HG02852 (cell line): ENCODE measurements at regions not wholly inside any gene's neighbourhood (a gene's known extent, or its start where the extent isn't known, plus 50 kb on each side); places are given as distances from the start of the nearest gene placed in this dataset.

Experiments
- ATAC-seq: cut with Tn5 transposase; IDR thresholded peaks from one replicate; pipeline ENCODE4 v1.9.1; 2021; ENCODE audit warnings: mild to moderate bottlenecking, moderate library complexity; ENCODE audit not compliant: unreplicated experiment

DNA sequence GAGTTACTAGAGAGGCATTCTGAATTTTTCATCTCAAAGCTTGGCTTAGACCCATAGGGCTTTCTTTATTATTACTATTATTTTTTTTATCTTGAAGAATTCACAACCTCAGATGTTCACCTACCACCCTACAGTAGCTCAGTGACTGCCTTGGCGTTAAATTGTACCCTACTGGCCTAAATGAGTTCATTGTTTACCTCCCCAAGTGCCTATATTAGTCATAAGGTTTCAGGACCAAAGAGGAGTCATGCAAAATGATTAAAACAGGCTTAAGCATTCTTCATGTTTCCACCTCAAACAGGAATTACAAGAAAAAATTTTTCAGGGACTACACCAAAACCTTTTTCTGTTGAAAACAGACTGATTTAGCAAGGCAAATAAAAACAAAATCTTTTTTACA lies 751.5 kb downstream of the SQOR start:
- ATAC-seq: no peak

DNA sequence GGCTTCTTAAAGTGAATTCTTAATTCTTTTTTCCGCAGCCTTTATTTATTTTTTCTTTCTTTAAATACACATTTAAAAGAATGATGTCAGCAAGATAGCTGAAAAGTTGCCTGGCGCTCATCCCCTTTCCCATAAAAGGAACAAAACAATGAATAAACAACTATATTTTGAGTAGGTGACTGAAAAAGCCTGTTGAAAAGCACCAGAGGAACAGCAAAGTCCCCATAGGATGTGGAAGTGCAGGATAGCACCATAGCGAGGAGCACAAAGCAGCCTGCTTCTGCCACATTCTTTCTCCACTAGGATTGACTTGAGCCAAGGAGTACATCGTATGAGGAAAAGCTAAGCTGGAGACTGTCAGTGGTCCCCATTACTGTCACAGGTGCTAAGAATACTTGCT lies 754.9 kb downstream of the SQOR start:
- no peak for ATAC-seq

DNA sequence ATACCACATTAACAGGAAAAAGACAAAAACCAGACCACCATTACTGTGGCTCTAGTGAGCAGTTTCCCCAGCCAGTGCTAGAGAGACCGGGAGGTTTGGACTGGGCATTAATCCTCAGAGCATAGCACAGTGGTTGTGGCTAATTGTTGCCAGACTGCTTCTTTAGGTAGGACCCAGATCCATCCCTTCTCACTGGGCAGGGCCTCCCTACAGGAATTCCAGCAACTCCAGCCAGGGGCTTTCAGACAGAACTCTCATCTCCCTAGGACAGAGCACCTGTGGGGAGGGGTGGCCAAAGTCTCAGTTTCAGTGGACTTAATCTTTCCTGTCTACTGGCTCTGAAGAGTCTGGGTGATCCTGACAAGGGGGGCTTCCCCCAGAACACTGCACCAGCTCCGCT lies 759.6 kb downstream of the SQOR start:
- ATAC-seq: no peak

DNA sequence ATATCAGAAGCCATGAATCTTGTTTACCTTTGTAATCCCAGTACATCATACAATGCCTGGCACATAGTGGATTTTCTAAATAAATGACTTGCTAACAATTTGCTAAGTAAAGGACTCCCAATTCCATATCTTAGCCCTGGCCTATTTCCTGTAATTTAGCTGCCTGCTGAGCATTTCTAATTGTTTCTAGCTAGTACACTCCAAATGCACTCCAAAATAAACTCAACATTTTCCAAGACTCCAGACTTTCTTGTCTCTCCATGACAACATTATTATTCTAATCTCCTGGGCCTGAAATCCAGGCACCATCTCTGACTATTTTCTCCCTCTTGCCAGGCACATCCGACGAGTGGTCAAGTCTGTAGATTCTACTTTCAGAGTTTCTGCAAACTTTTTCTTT lies 773.5 kb downstream of the SQOR start:
- no peak for ATAC-seq

DNA sequence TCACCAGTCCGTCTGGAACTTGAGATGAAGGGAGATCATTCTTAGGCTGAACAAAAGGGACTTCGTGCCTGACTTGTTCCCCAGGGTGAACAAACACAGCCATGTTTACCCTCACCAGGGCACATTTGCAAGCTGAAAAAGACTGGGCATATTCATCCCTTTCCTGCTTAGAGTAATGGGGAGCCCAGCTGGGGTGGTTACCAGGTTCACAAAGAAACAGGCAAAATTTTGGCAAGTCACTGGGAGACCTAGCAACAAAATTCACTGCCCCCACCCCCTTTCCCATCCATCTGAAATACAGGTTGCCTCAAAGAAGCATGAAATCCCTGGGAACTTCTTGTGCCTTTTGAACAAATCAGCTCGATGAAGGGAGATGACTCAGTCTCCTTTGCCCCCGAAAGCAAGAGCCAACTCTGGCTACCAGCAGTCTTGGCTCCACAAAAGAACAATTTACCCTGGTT lies 775.0 kb downstream of the SQOR start:
- no peak for ATAC-seq

DNA sequence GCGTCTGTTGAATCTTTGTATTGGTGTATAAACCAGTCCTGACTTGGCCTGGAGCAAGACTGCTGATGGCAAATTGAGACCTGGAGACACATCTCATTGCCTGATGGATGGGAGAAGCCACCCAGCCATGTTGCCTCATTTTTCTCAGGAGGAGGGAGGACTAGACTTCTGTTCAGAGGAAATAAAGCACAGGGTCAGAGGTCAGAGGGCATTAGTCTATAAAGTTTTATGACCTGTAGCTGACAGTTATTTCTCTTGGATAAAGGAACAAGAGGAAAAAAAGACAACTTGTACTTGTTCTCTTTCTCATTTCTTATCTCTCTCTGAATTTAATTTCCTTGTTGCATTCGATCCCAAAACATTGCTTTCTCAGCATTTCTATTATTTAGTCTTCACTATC lies 775.9 kb downstream of the SQOR start:
- ATAC-seq: no peak

DNA sequence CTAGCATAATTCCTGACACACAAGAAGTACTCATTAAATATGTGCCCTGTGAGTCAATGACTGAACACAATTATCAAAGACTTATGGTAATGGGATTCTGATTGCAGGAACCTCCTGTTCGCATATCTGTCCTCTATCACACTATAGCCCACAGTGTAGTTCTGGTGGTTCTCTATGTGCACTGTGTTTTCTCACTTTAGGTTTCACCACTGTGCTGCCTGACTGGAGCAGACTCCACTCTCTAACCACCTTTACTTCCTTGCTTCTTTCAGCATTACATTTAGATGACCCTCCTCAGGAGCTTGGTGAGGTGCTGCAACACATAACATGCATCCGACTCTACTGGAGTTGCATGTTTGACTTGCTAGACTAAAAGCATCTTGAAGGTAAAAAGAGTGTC lies 777.1 kb downstream of the SQOR start:
- ATAC-seq: no peak

DNA sequence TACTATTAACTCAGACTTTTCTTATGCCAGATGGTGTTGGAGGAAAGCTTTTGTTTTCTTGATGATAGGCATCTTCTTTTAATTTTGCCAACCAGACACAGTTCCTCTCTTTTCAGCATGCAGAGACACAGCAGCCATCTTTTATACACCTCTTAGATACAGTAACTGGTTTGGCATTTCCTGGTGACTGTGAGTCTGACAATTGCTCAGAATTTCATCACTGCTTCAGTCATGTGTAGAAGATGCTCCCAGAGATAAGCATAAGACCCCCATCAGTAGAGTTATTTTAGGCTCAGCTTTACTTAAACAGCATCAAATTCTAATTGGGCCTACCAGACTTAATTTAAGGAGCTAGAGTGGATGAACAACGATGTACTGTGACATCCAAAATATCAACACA lies 779.0 kb downstream of the SQOR start:
- no peak for ATAC-seq

DNA sequence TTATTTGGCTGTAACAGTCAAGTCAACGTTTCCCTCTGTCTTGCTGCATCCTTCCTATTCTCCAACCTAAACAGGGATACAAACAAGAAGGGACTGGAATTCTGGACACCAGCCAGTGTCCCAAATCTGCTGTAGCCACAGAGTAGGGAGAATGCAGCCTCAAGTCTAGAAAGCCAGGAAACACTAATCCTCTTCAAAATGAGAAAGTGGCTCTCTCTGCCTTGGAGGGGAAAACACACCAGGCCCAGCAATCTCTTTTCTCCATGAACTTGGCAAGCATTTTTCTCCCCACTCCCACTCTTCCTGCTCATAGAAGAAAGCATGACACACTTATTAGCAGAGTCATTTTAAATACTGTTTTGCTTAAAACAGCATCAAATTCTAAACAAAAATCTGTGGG lies 781.7 kb downstream of the SQOR start:
- no peak for ATAC-seq

DNA sequence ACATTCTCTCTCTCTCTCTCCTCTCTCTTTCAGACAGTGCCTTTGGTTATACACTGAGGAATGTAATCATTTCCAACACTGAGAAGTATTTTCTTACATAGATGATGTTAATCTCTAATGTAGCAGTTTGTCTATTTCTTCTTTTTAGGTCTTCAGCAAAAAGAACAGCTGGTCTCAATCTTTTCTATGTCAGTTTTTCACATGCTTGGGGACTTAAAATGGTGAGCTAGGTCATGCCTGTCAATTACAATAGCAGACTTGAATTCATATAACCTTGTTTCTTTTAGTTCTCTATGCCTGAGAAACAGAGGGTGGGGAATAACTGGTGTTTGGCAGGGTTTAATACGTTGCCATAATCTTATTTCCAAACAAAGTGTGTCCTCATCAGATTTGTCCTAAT lies 786.2 kb downstream of the SQOR start:
- no peak for ATAC-seq

DNA sequence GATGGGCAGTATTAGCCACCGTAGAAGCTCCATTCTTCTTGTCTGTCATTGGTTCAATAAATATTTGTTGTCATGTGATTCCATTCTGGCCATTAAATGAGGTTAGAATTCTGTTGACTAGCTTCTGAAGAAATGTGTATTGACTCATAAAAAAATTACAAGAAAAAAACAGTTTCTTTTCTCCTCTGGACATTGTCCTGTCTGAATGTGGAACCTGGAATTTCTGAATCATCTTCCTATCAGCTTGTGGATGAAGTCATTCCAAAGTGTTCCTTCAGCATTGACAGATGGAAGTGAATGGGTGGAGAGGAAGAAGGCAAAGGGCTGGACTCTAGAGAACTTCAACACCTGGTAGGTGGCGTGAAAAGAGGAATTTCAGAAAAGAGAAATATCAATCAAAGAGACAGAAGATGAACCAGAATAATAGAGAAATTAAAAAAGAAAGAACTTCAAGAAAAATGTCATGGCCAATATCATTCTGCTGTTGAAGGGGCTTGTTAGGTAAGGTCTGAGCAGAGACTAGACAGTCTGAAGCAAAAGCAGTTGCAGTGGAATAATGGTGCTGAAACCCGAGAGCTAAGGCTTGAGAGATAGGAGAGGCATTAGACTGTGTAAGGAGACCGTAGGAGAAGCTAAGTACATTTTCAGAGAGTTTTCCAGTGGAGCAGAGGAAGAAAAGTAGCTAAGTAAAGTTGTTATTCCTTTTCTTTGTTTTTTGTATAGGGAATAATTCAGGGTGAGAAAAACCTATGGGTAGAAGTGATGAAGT lies 806.6 kb downstream of the SQOR start:
- ATAC-seq: no peak

DNA sequence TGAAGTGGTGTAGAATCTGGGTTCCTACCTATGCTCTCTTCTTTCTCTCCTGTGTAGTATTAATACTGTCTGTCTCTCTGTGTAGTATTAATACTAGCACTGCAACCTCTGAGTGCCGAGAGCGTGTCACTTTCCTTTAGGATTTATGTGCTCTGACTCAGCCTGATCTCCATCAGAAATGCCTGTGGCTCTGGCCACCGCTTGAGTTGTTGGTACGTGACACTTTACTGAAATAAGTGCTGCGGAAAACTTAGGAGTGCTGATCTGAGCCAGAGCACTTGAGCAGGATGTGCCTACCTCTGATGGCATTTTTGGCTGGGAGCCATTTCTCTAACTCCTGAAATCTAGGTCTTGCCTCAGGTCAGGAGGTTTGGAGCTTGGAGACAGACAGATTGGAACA lies 807.4 kb downstream of the SQOR start:
- ATAC-seq: no peak

DNA sequence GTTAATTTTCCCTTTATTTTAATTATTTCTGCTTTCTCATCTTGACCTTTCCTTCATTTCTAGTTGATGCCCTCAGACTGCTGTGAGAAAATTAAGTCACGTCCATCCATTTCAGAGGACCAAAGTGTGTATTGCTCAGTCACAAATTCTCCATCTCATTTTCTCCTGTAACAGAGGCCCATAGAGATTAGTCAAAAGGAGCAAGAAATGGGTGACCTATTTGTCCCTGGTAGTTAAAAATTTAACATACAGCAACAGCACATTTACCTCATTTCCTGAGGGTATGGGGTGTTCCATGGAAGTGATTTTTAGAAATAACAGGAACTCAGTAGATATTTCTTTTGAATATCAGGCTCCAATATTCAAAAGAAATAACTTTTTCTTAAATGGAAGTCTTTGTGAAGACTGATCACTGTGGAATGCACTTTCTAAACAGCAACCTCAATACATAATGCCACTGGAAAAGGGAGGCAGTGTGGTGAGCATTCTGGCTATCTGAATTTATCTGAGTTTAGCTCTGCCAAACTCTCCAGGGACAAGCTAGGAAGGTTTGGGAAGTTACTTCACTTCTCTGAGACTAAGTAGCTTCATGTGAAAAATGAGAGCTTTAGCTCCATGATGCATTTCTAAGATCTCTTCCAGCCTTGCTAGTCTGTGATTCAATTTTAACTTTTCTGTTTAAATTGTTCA lies 808.2 kb downstream of the SQOR start:
- ATAC-seq: no peak

DNA sequence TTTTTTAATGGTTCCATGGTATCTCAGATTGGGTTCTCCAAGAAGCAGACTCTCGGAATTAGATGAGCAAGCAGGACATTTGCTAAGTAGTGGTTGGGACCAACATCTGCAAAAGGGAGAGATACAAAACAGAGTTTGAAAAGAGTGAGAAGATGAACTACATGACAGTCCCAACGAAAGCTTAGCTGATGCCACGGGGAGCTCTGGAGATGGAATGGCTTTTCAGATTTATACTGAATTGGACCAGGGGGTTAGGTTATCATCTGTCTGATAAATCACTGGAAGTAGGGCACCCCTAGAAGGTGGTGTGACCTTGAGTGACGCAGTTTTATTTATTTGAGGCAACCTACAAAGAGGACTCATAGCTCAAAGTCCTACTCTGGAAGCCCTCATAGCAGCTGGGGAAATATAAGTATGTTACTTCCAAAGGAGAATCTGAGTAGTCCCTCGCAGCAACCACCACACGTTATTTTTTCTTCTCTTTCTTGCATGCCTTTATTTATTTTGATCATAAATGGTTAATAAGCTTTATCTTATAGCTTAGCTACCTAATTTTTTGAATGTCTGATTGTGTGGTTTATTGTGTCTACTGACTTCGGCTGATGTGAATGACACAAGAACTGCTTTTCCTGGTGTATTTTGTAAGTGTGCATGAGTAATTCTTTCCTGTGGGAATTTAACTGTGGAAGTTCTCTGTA lies 815.4 kb downstream of the SQOR start:
- no peak for ATAC-seq

DNA sequence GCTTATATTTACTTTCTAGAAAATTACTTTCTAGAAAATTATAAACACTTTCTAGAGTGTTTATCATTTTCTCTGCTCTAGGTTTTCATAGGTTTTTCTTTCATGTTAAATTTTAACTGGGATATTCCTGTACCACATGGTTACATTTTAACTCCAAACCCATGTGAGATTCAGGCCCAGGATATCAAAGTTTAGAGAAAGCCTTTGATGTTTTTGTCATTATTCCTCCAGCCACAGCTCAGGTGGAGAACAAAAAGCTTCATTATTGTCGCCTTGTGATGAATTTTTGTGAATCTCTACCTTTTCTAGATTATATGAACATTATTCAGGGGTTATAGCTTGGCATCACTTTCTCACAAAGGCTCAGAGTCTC lies 816.0 kb downstream of the SQOR start:
- no peak for ATAC-seq

DNA sequence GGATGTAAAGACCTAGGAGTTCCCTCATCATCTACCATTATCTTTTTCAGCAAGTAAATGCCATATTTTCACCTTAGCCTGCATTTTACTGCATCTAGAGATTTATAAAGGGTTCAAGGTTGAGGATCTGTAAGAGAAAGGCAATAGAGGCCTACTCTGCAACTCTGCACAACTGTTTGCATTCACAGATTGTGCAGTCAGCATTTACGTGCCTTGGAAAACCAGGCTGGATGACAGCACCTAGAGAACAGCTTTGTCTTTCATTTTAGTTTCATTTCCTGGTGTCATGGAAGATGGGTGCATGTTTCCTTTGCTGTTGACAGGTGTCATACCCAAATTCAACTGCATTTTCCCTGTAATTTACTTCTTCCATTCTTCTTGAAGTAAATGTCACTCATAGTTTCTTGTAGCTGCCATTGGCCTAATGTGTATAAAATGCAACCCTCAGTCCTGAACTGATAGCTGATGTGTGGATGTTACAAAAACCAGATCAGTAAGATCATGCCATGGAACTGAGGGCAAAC lies 817.5 kb downstream of the SQOR start:
- no peak for ATAC-seq

DNA sequence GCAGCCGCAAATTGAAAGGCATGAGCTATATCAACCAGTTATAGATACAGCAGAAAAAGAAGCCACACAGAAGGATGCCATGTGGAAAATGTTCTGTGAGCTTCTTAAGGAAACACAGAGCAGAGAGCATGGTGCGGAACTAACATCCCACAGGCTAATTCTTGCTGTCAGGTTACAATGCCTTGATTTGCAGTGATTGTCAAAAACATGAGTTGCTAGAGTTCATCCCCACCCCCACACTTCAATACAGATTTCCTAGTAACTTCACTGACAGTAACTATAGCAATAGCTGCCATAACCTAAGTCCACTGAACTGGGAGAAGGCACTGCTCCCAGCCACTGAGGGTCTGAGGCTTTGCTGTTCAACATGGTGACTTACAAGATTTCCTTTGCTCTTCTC lies 821.6 kb downstream of the SQOR start:
- ATAC-seq: no peak

DNA sequence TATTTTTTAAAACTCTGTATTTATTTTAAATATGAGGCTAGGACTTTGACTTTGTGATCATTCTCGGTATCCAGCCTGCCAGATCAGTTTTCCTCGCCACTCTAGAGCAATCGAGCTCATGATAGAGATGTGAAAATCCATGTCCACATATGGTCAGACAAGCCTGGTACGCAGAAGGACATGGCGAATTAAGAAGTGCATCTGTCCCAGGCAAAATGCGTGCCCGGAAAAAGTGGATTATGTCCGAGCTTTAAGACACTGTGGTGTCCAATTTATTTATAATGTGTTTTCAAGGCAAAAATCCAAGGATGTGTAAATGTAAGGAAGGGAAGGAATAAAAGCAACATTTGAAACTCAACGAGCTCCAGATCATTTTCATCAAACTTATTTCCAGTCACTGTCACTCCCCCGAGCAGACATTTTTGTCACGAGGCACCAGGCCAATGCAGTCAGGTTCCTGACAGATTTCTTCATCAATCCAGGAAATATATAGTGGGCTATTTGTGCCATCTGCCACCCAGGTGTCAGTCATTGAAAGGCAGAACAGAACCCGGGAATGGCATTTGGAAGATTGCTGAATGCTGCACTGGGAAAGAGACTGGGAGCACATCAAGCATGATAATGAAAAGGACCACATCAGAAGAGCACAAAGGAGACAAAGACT lies 825.7 kb downstream of the SQOR start:
- ATAC-seq: no peak

DNA sequence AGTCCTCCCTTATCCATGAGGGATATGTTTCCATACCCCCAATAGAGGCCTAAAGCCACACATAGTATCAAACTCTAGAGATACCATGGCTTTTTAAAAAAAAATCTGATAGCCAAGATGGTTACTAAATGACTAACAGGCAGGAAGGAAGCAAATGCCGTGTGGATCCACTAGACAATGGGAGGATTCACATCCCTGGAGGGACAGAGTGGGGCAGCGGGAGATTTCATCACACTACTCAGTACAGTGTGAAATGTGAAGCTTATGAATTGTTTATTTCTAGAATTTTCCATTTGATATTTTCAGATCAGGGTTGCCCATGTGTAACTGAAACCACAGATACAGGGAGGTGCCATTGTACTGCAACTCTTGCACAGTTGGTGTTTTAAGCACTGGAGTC lies 826.6 kb downstream of the SQOR start:
- ATAC-seq: no peak

DNA sequence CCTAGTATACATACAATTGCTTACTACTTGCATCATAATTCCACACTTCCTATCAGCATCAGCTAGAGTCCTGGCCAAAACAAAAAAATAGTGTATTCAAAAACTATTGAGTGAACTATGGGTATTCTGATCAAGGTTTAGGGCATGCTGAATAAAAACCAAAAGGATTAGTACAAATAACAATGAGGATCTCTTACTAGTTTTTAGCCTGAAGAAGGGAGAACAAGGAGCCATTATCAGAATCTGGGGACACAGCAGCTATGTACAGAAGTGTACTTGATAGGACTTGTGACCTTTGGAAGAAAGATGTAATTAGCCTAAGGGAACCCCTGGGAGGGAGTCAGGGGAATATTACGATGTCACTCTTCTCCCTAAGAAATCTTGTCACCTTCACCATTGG lies 832.2 kb downstream of the SQOR start:
- ATAC-seq: no peak

DNA sequence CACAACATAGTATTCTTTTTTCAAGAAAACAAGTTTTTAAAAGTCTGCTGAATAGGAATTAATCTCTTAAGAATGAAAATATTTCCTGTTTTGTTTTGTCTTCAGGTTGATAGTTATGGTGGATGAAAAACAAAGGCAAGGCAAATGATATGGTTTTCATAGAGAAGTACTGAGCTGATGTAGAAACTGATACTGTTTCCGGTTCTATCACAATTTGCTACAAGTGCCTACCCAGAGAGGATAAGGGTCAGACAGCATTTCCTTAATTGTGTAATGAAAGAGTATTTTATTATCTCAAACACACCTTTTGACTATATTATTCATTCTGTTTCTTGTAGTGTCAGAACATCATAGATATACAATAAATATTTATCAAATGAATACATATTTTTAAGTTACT lies 836.3 kb downstream of the SQOR start:
- no peak for ATAC-seq
